AG09319 (cell line): ENCODE measurements at regions not wholly inside any gene's neighbourhood (a gene's known extent, or its start where the extent isn't known, plus 50 kb on each side); places are given as distances from the start of the nearest gene placed in this dataset.
"Not testable (repeated sequence)": the region's sequence is repeated elsewhere in the genome, so short reads cannot be mapped to it uniquely, and the experiment has no call there.

ENCODE experiments used
- DNase-seq: peaks from one replicate; pipeline ENCODE4 v3.0.0-alpha.2; 2010; ENCODE audit warnings: low read depth; ENCODE audit errors: extremely low read depth
- CTCF ChIP-seq: IDR thresholded peaks from 2 replicates; pipeline ENCODE4 v1.5.1; 2011; ENCODE audit warnings: low read depth, mild to moderate bottlenecking, inconsistent platforms, low read length, moderate library complexity

- DNase-seq = no peak
- no peak for TF ChIP-seq CTCF
Measured at GRCh38 chr15:26294059-26294689, 431.0 kb upstream of the ATP10A start.

GRCh38 chr15:26287381-26287780 lies 424.3 kb upstream of the ATP10A start:
- TF ChIP-seq CTCF = no peak
- DNase-seq = no peak

- DNase-seq = no peak
- no peak for TF ChIP-seq CTCF
Measured at GRCh38 chr15:26280281-26280680, 417.2 kb upstream of the ATP10A start.

- no peak for DNase-seq
- TF ChIP-seq CTCF = no peak
Measured at GRCh38 chr15:26261966-26262365, 398.8 kb upstream of the ATP10A start.

- TF ChIP-seq CTCF = no peak
- DNase-seq = no peak
Measured at GRCh38 chr15:26261413-26261812, 398.3 kb upstream of the ATP10A start.

- peak; percentile 72 for TF ChIP-seq CTCF
- no peak for DNase-seq
Measured at GRCh38 chr15:26260517-26261133, 397.5 kb upstream of the ATP10A start.

GRCh38 chr15:26259581-26259980 lies 396.5 kb upstream of the ATP10A start:
- TF ChIP-seq CTCF = no peak
- DNase-seq = no peak

GRCh38 chr15:26244782-26245181 lies 381.7 kb upstream of the ATP10A start:
- DNase-seq = not testable (repeated sequence)
